ENCODE measurements at regions not wholly inside any gene's neighbourhood (a gene's known extent, or its start where the extent isn't known, plus 50 kb on each side); places are given as distances from the start of the nearest gene placed in this dataset.

DNA sequence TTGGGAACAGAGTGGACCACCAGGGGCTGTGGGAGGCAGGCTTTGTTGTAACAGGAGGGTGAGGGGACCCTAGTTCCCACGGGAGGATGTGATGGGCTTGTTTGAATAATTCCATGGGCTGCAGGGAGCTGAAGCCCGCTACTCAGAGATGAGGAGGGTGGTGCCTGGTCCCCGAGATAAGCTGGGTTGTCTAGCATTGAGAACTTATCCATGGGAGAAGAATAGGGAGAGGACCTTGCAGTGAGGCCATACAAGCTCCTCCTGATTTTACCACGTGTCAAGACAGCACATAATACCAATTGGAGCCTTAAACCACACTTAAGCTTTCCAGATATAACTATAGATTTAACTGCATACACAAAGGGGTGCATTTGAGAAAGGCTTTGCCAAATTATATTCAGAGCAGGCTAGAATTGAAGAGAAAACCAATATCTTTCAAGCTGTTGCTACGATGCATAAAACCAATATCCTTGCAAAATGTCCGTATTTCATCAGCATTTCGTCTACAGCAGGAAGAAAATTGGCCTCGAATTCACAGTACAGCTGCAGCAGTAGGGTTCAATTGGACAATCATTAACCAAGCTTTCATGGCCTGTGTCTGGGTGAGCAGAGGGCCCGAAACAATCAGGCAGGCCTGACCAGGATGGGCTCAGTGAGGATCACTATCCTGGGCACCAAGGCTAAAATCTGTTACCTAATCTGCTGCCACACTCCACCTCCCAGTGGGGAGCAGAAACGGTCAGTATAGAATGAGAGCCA, 500.7 kb downstream of the OCA2 start:
- H3K9me3 ChIP-seq (ENCODE audit: low read depth, low read length), result no peaks in the 10 kb centered on the region
- H3K36me3 ChIP-seq (ENCODE audit: insufficient read depth, low read length), result no peaks in the 10 kb centered on the region
- no peak for DNase-seq (ENCODE audit: low read depth, low spot score)
- no peak for TF ChIP-seq FOXP2 (optimal IDR thresholded peaks at IDR 0.05; ENCODE audit: control extremely low read depth, extremely low read length, insufficient read depth)
- TF ChIP-seq EZH2 (IDR thresholded peaks at IDR 0.05), result no peak
- no peak for TF ChIP-seq POLR2AphosphoS5 (IDR thresholded peaks at IDR 0.05; ENCODE audit: borderline replicate concordance, low read depth, low read length)
- no peak overlapping the region for H3K9ac ChIP-seq (ENCODE audit: insufficient read length)
- no peak overlapping the region for H3K27ac ChIP-seq
- H3K4me3 ChIP-seq, result no peak overlapping the region

DNA sequence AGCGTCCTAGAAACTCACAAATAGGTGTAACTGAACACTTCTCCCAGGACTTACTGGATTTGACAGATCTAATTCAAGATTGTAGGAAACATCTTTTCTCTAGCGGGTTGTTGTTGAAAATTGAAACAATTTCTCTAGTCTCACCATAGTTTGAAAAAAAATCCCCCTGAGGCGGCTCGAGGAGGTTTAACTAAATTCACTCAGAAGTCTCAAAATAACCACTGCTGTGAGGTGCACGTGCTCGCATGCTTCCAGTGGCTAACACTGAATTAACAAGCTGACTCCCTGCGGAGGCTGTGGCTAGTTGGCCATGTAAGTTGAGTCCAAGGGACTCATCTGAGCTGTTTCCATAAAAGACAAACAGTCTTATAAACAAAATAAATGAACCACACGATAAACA, 503.9 kb downstream of the OCA2 start:
- Histone ChIP-seq H3K9me3 (ENCODE audit: low read depth, low read length) (no peaks in the 10 kb centered on the region), H3K27ac (no peak overlapping the region), H3K9ac (ENCODE audit: insufficient read length) (no peak overlapping the region), H3K36me3 (ENCODE audit: insufficient read depth, low read length) (no peaks in the 10 kb centered on the region), H3K4me3 (no peak overlapping the region)
- no peak for DNase-seq (ENCODE audit: low read depth, low spot score)
- no peak for TF ChIP-seq POLR2AphosphoS5 (IDR thresholded peaks at IDR 0.05; ENCODE audit: borderline replicate concordance, low read depth, low read length)
- TF ChIP-seq EZH2 (IDR thresholded peaks at IDR 0.05), result no peak
- TF ChIP-seq FOXP2 (optimal IDR thresholded peaks at IDR 0.05; ENCODE audit: control extremely low read depth, extremely low read length, insufficient read depth), result no peak

DNA sequence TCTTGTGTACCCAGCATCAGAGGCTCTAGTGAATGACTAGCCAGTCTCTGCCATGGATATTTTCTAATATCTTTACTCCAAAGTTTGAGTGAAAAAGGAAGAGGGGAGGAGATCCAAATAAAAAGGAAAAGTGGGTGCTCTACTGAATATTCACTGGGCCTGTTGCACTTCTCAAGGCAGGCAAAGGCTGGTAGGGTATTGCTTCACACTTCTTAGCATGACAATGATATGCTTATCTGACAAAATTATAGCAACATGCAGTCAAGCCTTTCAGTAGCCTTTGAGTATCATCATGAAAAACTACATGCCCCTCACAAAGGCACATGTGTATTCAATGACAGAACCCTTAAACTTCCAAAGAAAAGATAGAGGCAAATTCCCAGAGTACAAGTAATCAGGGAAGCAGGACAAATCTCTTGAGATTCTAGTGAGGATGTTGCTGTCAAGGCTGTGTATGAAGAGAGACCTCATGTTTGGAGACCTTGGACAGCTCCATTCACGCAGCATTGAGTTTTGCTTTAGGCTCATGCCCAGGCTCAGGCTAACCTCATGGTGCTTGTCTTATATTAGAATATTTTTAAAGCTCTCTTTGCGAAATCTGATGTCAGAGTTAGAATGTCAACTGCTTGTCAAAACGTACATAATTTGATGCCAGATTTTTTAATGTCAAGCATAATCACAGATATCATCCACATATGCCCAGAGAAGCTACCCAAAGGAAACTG, 506.9 kb downstream of the OCA2 start:
- Histone ChIP-seq H3K9me3 (ENCODE audit: low read depth, low read length) (no peaks in the 10 kb centered on the region), H3K27ac (no peak overlapping the region), H3K9ac (ENCODE audit: insufficient read length) (no peak overlapping the region), H3K36me3 (ENCODE audit: insufficient read depth, low read length) (no peaks in the 10 kb centered on the region), H3K4me3 (no peak overlapping the region)
- DNase-seq (ENCODE audit: low read depth, low spot score), result no peak
- TF ChIP-seq POLR2AphosphoS5 (IDR thresholded peaks at IDR 0.05; ENCODE audit: borderline replicate concordance, low read depth, low read length) (no peak), EZH2 (IDR thresholded peaks at IDR 0.05) (no peak), FOXP2 (optimal IDR thresholded peaks at IDR 0.05; ENCODE audit: control extremely low read depth, extremely low read length, insufficient read depth) (no peak)
